Panc1 (cell line): ENCODE measurements at regions not wholly inside any gene's neighbourhood (a gene's known extent, or its start where the extent isn't known, plus 50 kb on each side); places are given as distances from the start of the nearest gene placed in this dataset.

ENCODE experiments used
- ATAC-seq: fragments of 200-7000 bp; cut with Tn5 transposase; 2 replicates; pipeline ENCODE4 v1.9.1; 2020; ENCODE audit warnings: mild to moderate bottlenecking, moderate library complexity
- BruUV-seq: library from RNA; stranded (reverse); fragments of 400-500 nt; replicated peaks from 2 replicates; lab custom pipeline; 2021; lab: Mats Ljungman, UMichigan
- CTCF ChIA-PET: fragments of 300-600 bp; sonication (Branson Sonifier 250); formaldehyde crosslinking; loops from one replicate; lab custom pipeline; 2022; ENCODE audit warnings: antibody characterized with exemption; lab: Charles Lee
- POLR2A ChIA-PET: fragments of 300-600 bp; sonication (Branson Sonifier 250); formaldehyde crosslinking; loops from one replicate; lab custom pipeline; 2022; ENCODE audit warnings: antibody characterized with exemption; lab: Charles Lee
- DNase-seq: peaks from one replicate; pipeline ENCODE4 v3.0.0-alpha.2; 2010; ENCODE audit warnings: low read depth, low spot score
- H3K27ac ChIP-seq: 2 replicates; pipeline ENCODE4 v1.5.1; 2011; ENCODE audit warnings: mild to moderate bottlenecking, low read length, inconsistent platforms
- H3K27me3 ChIP-seq: fragments of 200-500 bp; sonication (Bioruptor generic); 2 replicates; pipeline ENCODE4 v1.6.0; 2014; ENCODE audit warnings: low read length, inconsistent platforms; ENCODE audit not compliant: control insufficient read depth, insufficient read depth
- H3K36me3 ChIP-seq: fragments of 200-500 bp; sonication (Bioruptor generic); 2 replicates; pipeline ENCODE4 v1.5.1; 2014; ENCODE audit warnings: inconsistent platforms, mild to moderate bottlenecking, low read length, moderate library complexity; ENCODE audit not compliant: control insufficient read depth, insufficient read depth
- H3K4me1 ChIP-seq: 2 replicates; pipeline ENCODE4 v1.5.1; 2011; ENCODE audit warnings: inconsistent platforms, mild to moderate bottlenecking, low read length, moderate library complexity; ENCODE audit not compliant: control insufficient read depth, insufficient read depth
- H3K4me3 ChIP-seq, 2 experiments: 2 replicates each; pipeline ENCODE4 v1.5.1; 2011 to 2012; ENCODE audit warnings: low read depth in 2 of 2, low read length in 2 of 2, mild to moderate bottlenecking in 2 of 2, inconsistent platforms in 1 of 2, moderate library complexity in 1 of 2
- H3K9me3 ChIP-seq: fragments of 200-500 bp; sonication (Bioruptor generic); 2 replicates; pipeline ENCODE4 v1.5.1; 2014; ENCODE audit warnings: low read depth, mild to moderate bottlenecking, inconsistent platforms, low read length, moderate library complexity; ENCODE audit not compliant: control insufficient read depth, insufficient read depth
- POLR2AphosphoS5 ChIP-seq: IDR thresholded peaks from 2 replicates; pipeline ENCODE4 v1.6.1; 2012; ENCODE audit warnings: mild to moderate bottlenecking, low read depth, low read length, moderate library complexity
- SIN3A ChIP-seq: IDR thresholded peaks from 2 replicates; pipeline ENCODE4 v1.6.1; 2012; ENCODE audit warnings: low read depth, mild to moderate bottlenecking, low read length, moderate library complexity, borderline replicate concordance; ENCODE audit not compliant: insufficient read depth
- TCF7L2 ChIP-seq: IDR thresholded peaks from 2 replicates; pipeline ENCODE4 v1.6.1; 2011; ENCODE audit warnings: mild to moderate bottlenecking, low read depth, low read length, inconsistent platforms
- in situ Hi-C: cut with HindIII; loops from 2 replicates; pipeline ENCODE4 v1.10.0; 2016; ENCODE audit warnings: low sequenced_read_pairs, low pct_unique_long_range_greater_than_20kb
- intact Hi-C: fragments of 100-400 bp; cut with micrococcal nuclease; formaldehyde crosslinking; loops from one replicate; pipeline ENCODE4 v1.10.0; 2022; ENCODE audit not compliant: unreplicated experiment
- TF ChIP-seq, protein P1 (sequence below): fragments of 450-650 bp; IDR thresholded peaks from 2 replicates; pipeline ENCODE4 v1.5.1; 2017; ENCODE audit warnings: mild to moderate bottlenecking
- TF ChIP-seq, protein P2 (sequence below), 2 experiments: IDR thresholded peaks; 2 replicates each; pipeline ENCODE4 v1.6.1; 2011 to 2012; ENCODE audit warnings: low read depth in 2 of 2, control low read depth in 1 of 2, low read length in 1 of 2, mild to moderate bottlenecking in 1 of 2, moderate library complexity in 1 of 2; ENCODE audit not compliant: insufficient read depth in 1 of 2

DNA sequence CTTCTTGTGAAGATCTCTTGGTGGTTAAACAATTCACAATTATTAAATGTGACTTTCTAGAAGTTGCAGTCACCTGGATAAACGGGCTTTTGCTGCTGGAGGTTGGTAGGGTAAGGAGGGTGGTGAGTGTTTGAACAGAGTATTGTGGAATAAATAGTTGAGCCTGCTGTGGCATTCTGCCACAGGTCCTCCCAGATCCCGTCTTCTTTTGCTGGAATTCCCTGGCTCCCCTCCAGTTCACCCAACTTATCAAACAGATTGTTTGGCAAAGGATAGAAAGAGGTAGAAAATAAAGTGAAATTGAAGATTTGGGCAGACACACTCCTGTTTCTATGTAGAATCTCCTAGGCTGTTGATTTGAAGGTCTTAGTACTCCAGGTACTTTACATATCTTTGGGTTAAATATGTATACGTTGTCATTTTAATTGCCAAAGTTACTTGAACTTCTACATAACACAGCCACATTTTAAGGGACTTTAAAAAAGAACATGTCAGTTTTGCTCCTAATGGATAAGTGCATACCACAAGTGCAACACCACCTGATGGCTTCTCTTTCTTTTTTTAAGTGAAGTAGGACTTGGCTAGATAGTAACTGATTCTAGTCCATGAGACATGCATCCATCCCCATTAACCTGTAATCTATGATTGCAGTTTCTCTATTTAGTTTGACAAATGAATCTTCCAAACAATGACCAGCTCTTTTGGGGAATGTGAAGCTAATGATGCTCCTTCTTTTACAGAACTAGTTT, 83.0 kb downstream of the ARL4A start:
- no TSS peak for BruUV-seq
- Histone ChIP-seq H3K27me3 (no peaks in the 10 kb centered on the region), H3K4me1 (no peaks in the 10 kb centered on the region), H3K9me3 (no peaks in the 10 kb centered on the region), H3K4me3 (no peak overlapping the region), H3K27ac (no peak overlapping the region), H3K36me3 (no peaks in the 10 kb centered on the region)
- TF ChIP-seq TCF7L2 (no peak), POLR2AphosphoS5 (no peak), SIN3A (no peak)
- TF ChIP-seq, protein P1, sequence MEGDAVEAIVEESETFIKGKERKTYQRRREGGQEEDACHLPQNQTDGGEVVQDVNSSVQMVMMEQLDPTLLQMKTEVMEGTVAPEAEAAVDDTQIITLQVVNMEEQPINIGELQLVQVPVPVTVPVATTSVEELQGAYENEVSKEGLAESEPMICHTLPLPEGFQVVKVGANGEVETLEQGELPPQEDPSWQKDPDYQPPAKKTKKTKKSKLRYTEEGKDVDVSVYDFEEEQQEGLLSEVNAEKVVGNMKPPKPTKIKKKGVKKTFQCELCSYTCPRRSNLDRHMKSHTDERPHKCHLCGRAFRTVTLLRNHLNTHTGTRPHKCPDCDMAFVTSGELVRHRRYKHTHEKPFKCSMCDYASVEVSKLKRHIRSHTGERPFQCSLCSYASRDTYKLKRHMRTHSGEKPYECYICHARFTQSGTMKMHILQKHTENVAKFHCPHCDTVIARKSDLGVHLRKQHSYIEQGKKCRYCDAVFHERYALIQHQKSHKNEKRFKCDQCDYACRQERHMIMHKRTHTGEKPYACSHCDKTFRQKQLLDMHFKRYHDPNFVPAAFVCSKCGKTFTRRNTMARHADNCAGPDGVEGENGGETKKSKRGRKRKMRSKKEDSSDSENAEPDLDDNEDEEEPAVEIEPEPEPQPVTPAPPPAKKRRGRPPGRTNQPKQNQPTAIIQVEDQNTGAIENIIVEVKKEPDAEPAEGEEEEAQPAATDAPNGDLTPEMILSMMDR: no peak
- TF ChIP-seq, protein P2, sequence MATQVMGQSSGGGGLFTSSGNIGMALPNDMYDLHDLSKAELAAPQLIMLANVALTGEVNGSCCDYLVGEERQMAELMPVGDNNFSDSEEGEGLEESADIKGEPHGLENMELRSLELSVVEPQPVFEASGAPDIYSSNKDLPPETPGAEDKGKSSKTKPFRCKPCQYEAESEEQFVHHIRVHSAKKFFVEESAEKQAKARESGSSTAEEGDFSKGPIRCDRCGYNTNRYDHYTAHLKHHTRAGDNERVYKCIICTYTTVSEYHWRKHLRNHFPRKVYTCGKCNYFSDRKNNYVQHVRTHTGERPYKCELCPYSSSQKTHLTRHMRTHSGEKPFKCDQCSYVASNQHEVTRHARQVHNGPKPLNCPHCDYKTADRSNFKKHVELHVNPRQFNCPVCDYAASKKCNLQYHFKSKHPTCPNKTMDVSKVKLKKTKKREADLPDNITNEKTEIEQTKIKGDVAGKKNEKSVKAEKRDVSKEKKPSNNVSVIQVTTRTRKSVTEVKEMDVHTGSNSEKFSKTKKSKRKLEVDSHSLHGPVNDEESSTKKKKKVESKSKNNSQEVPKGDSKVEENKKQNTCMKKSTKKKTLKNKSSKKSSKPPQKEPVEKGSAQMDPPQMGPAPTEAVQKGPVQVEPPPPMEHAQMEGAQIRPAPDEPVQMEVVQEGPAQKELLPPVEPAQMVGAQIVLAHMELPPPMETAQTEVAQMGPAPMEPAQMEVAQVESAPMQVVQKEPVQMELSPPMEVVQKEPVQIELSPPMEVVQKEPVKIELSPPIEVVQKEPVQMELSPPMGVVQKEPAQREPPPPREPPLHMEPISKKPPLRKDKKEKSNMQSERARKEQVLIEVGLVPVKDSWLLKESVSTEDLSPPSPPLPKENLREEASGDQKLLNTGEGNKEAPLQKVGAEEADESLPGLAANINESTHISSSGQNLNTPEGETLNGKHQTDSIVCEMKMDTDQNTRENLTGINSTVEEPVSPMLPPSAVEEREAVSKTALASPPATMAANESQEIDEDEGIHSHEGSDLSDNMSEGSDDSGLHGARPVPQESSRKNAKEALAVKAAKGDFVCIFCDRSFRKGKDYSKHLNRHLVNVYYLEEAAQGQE (IDR thresholded peaks at IDR 0.05; ENCODE audit: insufficient read depth in 1 of 2, low read depth in 2 of 2, low read length in 1 of 2): no peak
- ChIA-PET CTCF (no interaction called here), POLR2A (no interaction called here)
- intact Hi-C loops: no loop called here
- in situ Hi-C loops: no loop called here
- no peak for ATAC-seq
- DNase-seq: no peak

DNA sequence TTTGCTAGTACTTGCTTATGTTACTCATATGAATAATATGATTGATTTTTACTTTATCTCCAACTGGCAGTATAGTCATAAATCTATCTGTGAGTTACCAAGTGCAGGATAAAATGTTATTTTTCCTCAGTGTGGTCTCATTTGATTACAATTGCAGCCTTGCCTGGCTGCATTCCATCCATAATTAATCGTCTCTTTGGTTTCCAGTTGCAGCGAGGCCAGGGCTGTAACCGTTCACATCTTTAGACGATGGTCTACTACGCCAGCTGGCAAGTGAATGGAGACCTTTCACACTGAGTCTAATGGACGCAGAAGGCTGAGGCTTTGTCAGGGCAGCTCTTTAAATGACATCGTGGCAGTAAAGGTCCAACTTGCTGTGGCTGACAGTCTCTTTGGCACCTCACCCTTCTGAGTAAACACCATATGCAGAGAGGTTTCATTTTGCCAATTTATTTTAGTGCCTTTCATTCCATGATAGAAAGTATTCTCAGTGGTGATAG, 84.0 kb downstream of the ARL4A start:
- DNase-seq: no peak
- TF ChIP-seq, protein P2 (IDR thresholded peaks at IDR 0.05; ENCODE audit: insufficient read depth in 1 of 2, low read depth in 2 of 2, low read length in 1 of 2): no peak
- TF ChIP-seq SIN3A (no peak), POLR2AphosphoS5 (no peak), TCF7L2 (no peak)
- TF ChIP-seq, protein P1: no peak
- Histone ChIP-seq H3K27me3 (no peaks in the 10 kb centered on the region), H3K27ac (no peak overlapping the region), H3K4me3 (no peak overlapping the region), H3K9me3 (no peaks in the 10 kb centered on the region), H3K4me1 (no peaks in the 10 kb centered on the region), H3K36me3 (no peaks in the 10 kb centered on the region)
- CTCF ChIA-PET: no interaction called here
- POLR2A ChIA-PET: no interaction called here
- intact Hi-C loops (no loop called here), in situ Hi-C loops (no loop called here)
- no TSS peak for BruUV-seq
- 0 out of 2 replicates have a peak, but pooled peaks have one; percentile 34 for ATAC-seq
